ENCODE measurements at regions not wholly inside any gene's neighbourhood (a gene's known extent, or its start where the extent isn't known, plus 50 kb on each side); places are given as distances from the start of the nearest gene placed in this dataset.

DNA sequence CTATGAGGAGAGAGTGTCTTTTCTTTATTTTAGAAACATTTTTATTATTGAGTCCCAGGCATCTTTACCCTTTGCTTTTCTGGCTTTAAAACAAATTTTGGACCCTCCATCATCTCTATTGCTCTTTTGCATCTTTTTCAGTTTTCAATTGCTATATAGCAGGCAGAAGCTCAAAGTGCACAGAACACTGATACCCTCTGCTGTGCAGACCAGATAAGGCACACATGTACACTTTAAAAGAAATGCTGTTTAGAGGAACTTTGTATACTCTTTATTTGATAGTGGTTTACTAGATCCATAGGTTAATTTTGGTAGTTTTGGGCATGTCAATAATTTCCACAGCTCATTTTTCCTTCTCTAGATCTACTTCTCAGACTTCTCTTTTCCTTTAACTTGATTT, 324.2 kb downstream of the SH2D4B start:
- DNase-seq: no peak

- DNase-seq: no peak
Observed at GRCh38 chr10:80870282-80870681, 332.6 kb downstream of the SH2D4B start.

DNA sequence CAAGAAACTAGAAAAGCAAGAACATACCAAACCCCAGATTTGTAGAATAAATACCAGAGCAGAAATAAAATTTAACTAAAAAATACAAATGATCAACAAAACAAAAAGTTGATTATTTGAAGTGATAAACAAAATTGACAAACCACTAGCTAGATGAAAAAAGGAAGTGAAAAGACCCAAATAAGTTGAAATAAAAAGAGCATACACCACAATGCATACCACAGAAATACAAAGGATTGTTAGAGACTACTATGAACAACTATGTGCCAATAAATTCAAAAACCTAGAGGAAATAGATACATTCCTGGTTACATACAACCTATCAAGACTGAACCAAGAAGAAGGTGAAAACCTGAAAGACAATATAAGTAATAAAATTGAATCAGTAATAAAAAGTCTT, 333.4 kb downstream of the SH2D4B start:
- DNase-seq: no peak

DNA sequence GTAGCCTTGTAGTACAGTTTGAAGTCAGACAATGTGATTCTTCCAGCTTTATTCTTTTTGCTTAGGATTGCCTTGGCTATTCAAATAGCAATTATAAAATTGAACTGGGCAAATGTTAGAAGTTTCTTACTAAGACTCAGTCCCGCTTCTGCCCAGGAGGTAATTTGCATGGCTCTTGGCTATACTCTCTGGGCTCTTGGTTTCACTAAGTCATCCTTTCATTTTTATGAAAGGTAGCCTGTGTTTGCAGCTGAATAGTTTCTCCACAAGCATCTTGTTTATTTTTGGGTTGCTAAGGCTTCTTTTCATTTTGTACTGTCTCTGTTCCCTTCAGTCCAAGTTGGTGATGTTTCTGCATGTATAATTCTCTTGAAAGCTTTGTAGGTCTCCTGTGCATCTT, 340.6 kb downstream of the SH2D4B start:
- DNase-seq: no peak

GRCh38 chr10:80890146-80890545, 352.4 kb downstream of the SH2D4B start:
- no peak for DNase-seq

- DNase-seq: no peak
Observed at GRCh38 chr10:80893256-80893655, 355.6 kb downstream of the SH2D4B start.

DNA sequence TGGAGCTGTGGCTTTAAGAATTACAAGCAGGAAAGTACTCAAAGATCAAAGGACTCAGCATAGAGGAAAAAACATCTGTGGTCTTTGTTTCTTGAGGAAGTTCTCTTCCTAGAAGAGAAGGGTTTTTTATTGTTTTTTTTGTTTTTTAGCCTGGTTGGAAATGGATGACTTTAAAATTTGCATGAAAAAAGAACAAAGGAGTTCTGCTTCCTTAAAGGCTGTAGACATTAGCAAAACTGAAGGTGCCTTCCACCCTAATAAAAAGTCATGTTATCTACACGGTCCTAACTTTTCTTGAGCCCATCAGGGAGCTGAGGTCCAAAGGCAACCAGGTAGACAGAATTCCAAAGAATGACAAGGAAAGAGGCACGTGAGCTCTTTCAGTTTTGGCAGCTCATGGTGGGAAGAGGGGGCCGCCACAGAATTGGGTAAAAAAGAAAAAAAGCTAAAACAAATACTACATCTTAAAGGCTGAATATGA, 356.6 kb downstream of the SH2D4B start:
- no peak for DNase-seq

DNA sequence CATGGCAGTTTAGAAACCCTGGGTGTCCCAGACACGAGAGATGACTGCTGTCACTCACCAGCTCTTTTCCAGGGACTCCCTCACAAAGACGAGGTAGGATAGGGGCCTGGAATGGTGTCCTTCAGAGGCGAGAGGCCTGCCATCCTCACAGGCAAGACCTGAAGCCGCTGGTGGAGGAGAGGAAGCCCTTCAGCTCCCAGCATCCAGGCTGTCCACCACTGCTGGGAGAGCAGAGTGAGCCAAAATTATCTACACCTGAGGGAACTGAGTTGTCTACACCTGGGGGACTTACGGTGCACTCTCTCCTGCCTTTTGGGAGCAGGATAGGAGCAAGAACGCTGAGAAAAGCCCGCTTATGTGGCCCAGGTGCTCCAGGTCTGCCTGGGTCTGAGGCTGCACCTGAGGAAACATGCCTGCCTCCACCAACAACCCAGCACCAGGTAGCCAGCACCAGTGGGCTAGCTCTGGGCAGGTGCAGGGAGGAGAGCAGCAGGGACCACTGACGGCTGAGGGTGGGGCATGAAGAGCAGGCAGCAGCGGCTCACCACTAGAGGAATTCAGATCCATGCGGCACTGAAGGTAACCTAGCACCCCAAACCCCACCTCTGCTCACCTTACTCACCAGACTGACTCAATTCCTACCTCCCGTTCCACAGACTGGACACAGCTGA, 357.2 kb downstream of the SH2D4B start:
- DNase-seq: no peak

DNA sequence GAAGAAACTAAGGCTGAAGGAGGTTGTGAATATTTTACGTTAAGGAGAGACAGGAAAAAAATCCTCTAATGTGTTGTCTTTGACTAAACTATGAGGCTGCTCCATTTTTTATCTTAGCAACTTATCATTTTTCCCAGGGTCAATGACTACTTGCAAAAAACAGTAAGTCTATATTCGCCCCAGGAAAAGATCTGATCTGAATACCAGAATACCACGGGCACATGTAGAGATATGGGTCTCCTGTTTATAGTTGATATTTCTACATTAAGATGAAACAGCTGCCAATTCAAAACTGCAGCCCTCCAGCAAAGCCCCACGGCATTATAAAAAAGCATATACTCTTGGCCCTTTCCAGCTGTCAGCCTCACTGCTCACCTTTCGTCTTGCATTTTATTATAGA, 358.4 kb downstream of the SH2D4B start:
- no peak for DNase-seq

DNA sequence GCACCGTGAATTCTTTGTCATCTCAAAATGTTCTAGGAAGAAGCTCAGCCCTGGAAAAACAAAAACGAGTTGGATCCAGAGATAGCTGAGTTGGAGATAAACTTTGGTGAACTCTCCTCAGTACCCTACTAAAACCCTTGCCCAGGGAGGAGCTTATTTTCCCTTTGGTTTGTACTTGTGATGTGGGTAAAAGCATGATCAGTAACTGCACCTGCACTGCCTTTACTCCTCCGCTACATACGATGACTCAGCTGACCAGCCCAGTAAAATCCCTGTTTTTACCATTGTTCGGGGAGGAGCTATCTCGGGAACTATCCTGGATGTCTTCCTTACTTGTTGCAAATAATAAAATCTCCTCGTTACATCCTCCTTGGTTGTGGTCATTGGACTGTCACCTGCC, 359.3 kb downstream of the SH2D4B start:
- DNase-seq: no peak

DNA sequence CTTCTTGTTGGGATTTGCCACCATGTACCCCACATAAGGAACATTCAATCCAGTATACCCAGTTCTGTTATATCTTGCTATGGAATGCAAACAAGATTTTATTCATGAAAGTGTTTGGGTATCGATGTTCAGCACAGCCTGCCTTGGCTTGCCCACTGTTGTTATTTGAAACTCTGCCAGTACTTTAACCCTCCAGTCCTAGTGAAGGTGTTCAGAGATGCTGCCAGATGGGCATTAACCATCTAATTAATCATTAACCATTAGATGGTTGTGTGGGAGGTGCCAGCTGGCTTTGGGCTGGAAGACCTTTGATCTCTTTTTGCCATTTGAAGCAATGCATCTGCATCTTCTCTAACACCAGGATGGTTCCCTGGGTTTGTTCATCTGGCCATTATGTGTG, 363.0 kb downstream of the SH2D4B start:
- DNase-seq: peak; percentile 29

- no peak for DNase-seq
Observed at GRCh38 chr10:80908611-80909010, 370.9 kb downstream of the SH2D4B start.

DNA sequence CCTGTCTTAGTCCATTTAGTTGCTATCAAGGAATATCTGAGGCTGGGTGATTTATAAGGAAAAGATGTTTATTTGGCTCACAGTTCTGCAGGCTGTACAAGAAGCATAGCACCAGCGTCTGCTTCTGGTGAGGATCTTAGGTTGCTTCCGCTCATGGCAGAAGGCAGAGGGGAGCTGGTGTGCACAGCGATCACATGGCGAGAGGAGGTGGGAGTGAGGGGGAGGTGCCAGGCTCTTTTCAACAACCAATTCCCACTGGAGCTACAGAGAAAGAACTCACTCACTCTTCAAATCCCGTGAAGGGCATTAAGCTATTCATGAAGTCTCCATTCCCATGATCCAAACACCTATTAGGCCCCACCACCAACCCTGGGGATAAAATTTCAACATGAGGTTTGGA, 371.6 kb downstream of the SH2D4B start:
- DNase-seq: no peak

DNA sequence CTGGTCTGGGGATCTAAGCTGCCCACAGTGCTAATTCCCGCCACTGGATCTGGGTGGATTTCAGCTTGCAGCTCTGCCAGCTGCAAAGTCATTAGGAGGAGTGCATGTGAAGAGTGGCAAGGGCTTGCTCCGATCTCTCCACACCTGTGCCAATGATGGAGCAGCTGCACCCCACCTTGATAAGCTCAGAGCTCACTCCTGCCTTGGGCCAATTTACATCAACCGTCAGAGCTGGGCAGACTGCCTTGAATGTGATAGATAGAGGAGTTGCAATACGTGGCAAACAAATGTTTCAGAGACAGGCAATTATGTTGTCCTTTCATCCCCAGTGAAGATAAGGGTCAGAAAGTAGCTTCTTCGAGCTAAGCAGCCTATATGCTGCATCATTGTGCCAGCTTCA, 379.9 kb downstream of the SH2D4B start:
- DNase-seq: peak; percentile 67

- DNase-seq: no peak
Observed at GRCh38 chr10:80921032-80921431, 383.3 kb downstream of the SH2D4B start.

DNA sequence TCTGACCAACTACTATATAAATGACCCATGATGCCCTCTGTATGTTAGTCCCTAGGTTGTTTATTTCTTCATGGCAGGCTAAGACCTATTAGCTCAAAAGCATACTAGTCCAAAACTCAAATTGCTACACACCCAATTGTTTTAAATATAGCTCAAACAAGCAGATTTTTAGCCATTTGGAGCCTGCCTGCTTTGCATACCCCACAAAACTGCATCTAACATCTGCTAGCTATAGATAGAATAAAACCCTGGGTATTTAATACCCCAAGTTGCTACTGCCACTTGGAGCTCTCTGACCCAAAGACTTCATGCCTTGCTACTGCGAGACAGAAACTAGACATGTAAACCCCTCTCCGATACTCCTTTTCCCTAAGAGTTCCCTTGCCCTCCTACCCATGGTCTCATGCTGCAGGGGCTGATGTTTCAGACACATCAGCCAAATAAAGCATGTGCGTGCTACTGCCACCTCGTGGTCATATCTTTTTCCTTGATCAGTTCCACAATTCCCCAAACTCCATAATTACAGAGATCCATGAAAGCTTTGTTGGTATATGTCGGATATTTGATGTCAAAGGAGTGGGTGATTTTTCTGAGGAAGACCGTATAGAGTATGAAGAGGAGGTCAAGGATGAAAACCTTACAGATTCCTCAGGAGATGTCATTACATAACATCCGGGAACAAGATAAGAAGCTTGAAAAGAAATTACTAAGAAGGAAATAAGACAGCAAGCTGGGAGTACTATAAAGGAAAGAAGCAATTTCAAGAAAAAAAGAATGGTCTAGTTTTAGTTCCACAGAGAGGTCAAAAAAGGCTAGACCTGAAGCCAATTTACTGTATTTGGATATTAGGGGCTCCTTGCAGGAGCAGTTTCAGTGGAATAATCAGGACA, 386.6 kb downstream of the SH2D4B start:
- peak; percentile 18 for DNase-seq

GRCh38 chr10:80927419-80928078, 389.8 kb downstream of the SH2D4B start:
- no peak for DNase-seq

- DNase-seq: no peak
Observed at GRCh38 chr10:80938903-80939302, 401.2 kb downstream of the SH2D4B start.

DNA sequence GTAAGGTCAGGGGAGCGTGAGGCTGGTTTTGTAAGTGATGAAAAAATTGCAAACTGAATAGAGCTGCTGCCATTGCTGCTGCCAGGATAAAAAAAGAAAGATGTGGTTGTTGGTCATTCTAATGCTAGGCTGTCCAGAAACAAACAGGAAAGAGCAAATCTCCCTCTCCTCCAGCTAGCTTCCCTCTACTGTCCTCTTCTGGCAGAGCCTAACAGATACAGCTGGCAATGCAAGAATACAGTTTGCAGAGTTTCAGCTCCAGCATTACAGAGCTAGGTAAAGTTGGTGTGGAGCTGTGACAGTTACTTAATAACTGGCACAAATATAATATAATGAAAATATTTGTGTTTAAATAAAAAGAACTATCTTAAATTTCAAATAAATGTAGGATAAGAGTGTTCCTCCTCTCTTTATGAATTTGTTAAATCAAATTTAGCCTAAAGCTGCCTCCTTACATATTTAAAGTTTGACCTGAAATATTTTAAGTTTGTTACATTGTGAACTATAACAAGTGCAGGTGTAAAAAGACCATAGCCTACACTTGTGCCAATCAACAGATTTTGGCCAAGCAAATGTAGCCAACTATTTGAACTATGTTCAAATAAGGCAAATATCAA, 407.7 kb downstream of the SH2D4B start:
- DNase-seq: no peak

- no peak for DNase-seq
Observed at GRCh38 chr10:80946073-80946472, 408.4 kb downstream of the SH2D4B start.

DNA sequence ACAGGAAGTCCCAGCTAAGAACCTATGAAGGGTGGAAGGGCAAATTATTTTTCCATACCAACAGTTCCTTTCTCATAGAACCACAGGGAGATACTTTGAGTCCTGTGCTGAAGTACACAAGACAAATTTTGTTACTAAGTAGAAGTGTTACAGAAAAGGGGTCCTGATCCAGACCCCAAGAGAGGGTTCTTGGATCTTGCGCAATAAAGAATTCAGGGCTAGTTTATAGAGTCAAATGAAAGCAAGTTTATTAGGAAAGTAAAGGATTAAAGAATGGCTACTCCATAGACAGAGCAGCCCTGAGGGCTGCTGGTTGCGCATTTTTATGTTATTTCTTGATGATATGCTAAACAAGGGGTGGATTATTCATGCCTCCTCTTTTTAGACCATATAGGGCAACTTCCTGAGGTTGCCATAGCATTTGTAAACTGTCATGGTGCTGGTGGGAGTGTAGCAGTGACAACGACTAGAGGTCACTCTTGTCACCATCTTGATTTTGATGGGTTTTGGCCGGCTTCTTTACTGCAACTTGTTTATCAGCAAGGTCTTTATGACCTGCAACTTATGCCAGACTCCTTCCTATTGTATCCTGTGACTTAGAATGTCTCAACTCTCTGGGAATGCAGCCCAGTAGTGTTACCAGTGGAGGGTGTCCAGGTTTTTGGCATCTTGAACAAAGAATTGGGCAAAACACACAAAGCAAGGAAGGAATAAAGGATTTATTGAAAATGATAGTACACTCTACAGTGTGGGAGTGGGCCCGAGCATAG, 409.4 kb downstream of the SH2D4B start:
- no peak for DNase-seq

DNA sequence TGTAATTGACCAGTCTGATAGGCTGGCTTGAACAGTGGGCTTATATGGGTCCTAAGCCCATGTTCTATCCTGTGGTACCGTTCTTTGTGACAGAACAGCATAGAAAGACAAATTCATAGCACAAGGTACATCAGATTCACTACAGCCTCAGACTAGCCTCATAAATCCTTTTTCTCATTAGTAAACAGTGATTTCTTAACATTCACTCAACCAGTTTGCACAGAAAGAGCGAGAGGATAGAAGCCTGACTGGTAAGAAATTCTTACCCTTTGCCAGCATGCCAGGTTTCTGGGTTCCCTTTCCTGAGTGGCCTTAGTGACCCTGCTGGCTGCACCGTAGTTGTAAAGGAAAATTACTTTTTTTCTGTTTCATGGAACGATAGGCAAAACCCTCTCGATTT, 412.1 kb downstream of the SH2D4B start:
- DNase-seq: no peak

GRCh38 chr10:80952436-80952835, 414.7 kb downstream of the SH2D4B start:
- no peak for DNase-seq
